ENCODE measurements at regions not wholly inside any gene's neighbourhood (a gene's known extent, or its start where the extent isn't known, plus 50 kb on each side); places are given as distances from the start of the nearest gene placed in this dataset.

GRCh38 chr11:15610881-15611280, 496.2 kb downstream of the INSC start:
- Histone ChIP-seq H3K4me3 (ENCODE audit: low read depth, low read length, poor library complexity, severe bottlenecking) (no peak overlapping the region), H3K27ac (ENCODE audit: low read depth, low read length, poor library complexity, severe bottlenecking) (no peak overlapping the region), H3K9me3 (ENCODE audit: low read depth, low read length, poor library complexity, severe bottlenecking) (no peaks in the 10 kb centered on the region), H3K36me3 (ENCODE audit: insufficient read depth, low read length, poor library complexity, severe bottlenecking) (no peaks in the 10 kb centered on the region), H3K27me3 (replicated peaks; ENCODE audit: insufficient read depth, low read depth, low read length, poor library complexity) (no peaks in the 10 kb centered on the region), H3K4me1 (ENCODE audit: insufficient read depth, low read length, poor library complexity, severe bottlenecking) (no peaks in the 10 kb centered on the region)
- CTCF ChIA-PET, result no interaction called here
- no peak for TF ChIP-seq EZH2 (IDR thresholded peaks at IDR 0.05; ENCODE audit: borderline replicate concordance, low read depth, low read length, poor library complexity, severe bottlenecking)
- TF ChIP-seq CTCF (conservative IDR thresholded peaks at IDR 0.05; ENCODE audit: low read depth, low read length), result no peak
- intact Hi-C loops (cut with micrococcal nuclease; ENCODE audit: unreplicated experiment), result no loop called here
- DNase-seq (ENCODE audit: low spot score), result no peak
- no TSS peak for BruUV-seq (replicated peaks)
- POLR2A ChIA-PET (ENCODE audit: low non-redundant PET), result no interaction called here

DNA sequence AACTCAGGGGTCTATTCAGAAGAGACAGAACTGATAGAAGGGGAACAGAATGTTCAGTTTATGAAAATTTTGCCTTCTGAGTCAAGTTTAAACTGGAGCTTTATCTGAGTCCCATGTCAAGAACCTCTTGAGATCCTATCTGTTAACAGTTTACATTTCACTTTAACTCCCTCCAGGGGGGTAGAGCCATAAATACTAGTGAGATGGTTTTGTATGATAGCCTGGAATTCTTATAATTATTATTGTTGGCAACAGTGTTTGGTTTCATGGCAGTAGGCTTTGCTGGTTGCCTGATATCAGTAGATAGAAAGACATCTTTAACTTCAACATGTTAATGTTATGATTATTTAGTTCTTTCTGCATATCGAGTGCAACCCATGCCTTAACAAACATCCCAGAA, 498.5 kb downstream of the INSC start:
- ChIA-PET POLR2A (ENCODE audit: low non-redundant PET) (interaction anchor here (0.7 kb wide), 1 partner anchor 31 kb away, joined by 3 read pairs; no protein-coding TSS in a partner anchor), CTCF (no interaction called here)
- BruUV-seq (replicated peaks), result no TSS peak
- intact Hi-C loops (cut with micrococcal nuclease; ENCODE audit: unreplicated experiment), result no loop called here
- Histone ChIP-seq H3K4me3 (ENCODE audit: low read depth, low read length, poor library complexity, severe bottlenecking) (no peak overlapping the region), H3K27ac (ENCODE audit: low read depth, low read length, poor library complexity, severe bottlenecking) (no peak overlapping the region), H3K27me3 (replicated peaks; ENCODE audit: insufficient read depth, low read depth, low read length, poor library complexity) (no peaks in the 10 kb centered on the region), H3K4me1 (ENCODE audit: insufficient read depth, low read length, poor library complexity, severe bottlenecking) (no peaks in the 10 kb centered on the region), H3K36me3 (ENCODE audit: insufficient read depth, low read length, poor library complexity, severe bottlenecking) (no peaks in the 10 kb centered on the region), H3K9me3 (ENCODE audit: low read depth, low read length, poor library complexity, severe bottlenecking) (no peaks in the 10 kb centered on the region)
- DNase-seq (ENCODE audit: low spot score), result no peak
- TF ChIP-seq EZH2 (IDR thresholded peaks at IDR 0.05; ENCODE audit: borderline replicate concordance, low read depth, low read length, poor library complexity, severe bottlenecking), result no peak
- no peak for TF ChIP-seq CTCF (conservative IDR thresholded peaks at IDR 0.05; ENCODE audit: low read depth, low read length)

GRCh38 chr11:15613789-15614188, 499.1 kb downstream of the INSC start:
- no peak overlapping the region for H3K27ac ChIP-seq (ENCODE audit: low read depth, low read length, poor library complexity, severe bottlenecking)
- CTCF ChIA-PET, result no interaction called here
- no TSS peak for BruUV-seq (replicated peaks)

More at GRCh38 chr11:15613789-15614188, 499.1 kb downstream of the INSC start:
- no peaks in the 10 kb centered on the region for H3K36me3 ChIP-seq (ENCODE audit: insufficient read depth, low read length, poor library complexity, severe bottlenecking)
- H3K4me1 ChIP-seq (ENCODE audit: insufficient read depth, low read length, poor library complexity, severe bottlenecking), result no peaks in the 10 kb centered on the region
- POLR2A ChIA-PET (ENCODE audit: low non-redundant PET), result interaction anchor here (0.7 kb wide), 1 partner anchor 30 kb away, joined by 3 read pairs; no protein-coding TSS in a partner anchor
- no peaks in the 10 kb centered on the region for H3K27me3 ChIP-seq (replicated peaks; ENCODE audit: insufficient read depth, low read depth, low read length, poor library complexity)
- TF ChIP-seq EZH2 (IDR thresholded peaks at IDR 0.05; ENCODE audit: borderline replicate concordance, low read depth, low read length, poor library complexity, severe bottlenecking) (no peak), CTCF (conservative IDR thresholded peaks at IDR 0.05; ENCODE audit: low read depth, low read length) (no peak)
- intact Hi-C loops (cut with micrococcal nuclease; ENCODE audit: unreplicated experiment), result no loop called here
- no peak overlapping the region for H3K4me3 ChIP-seq (ENCODE audit: low read depth, low read length, poor library complexity, severe bottlenecking)
- no peaks in the 10 kb centered on the region for H3K9me3 ChIP-seq (ENCODE audit: low read depth, low read length, poor library complexity, severe bottlenecking)
- DNase-seq (ENCODE audit: low spot score), result no peak
